ENCODE measurements at regions not wholly inside any gene's neighbourhood (a gene's known extent, or its start where the extent isn't known, plus 50 kb on each side); places are given as distances from the start of the nearest gene placed in this dataset.

DNA sequence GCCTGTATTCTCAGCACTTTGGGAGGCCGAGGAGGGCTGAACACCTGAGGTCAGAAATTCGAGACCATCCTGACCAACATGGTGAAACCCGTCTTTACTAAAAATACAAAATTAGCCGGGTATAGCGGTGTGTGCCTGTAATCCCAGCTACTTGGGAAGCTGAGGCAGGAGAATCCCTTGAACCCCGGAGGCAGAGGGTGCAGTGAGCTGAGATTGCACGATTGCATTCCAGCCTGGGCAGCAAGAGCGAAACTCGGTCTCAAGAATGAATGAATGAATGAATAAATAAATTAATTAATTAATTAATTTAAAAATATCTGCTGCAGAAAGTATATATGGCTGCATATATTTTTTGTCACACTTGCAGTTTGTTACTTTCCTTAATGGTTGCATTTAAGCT, 781.8 kb downstream of the DNAJB9 start:
- intact Hi-C loops (cut with DNase I; ENCODE audit: low total_unique reads): no loop called here
- TF ChIP-seq, protein P1, sequence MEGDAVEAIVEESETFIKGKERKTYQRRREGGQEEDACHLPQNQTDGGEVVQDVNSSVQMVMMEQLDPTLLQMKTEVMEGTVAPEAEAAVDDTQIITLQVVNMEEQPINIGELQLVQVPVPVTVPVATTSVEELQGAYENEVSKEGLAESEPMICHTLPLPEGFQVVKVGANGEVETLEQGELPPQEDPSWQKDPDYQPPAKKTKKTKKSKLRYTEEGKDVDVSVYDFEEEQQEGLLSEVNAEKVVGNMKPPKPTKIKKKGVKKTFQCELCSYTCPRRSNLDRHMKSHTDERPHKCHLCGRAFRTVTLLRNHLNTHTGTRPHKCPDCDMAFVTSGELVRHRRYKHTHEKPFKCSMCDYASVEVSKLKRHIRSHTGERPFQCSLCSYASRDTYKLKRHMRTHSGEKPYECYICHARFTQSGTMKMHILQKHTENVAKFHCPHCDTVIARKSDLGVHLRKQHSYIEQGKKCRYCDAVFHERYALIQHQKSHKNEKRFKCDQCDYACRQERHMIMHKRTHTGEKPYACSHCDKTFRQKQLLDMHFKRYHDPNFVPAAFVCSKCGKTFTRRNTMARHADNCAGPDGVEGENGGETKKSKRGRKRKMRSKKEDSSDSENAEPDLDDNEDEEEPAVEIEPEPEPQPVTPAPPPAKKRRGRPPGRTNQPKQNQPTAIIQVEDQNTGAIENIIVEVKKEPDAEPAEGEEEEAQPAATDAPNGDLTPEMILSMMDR (IDR thresholded peaks at IDR 0.05): no peak
- DNase-seq: no peak

DNA sequence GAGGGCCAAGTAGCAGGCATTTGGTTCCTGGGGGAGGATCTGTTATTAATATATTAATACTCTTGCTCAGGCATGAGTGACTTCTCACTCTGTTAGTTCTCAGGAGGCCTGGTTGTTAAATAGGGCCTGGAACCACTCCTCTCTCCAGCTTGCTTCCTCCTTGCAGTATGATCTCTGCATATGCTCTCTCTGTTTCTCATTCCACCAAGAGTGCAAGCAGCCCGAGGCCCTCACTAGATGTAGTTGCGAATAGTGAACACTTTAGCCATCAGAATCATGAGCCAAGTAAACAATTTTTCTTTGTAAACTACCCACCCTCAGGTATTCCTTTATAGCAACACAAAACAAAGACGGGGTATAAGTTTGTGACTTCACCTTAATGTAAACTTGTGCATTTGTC, 784.3 kb downstream of the DNAJB9 start:
- H3K27ac ChIP-seq: no peak overlapping the region
- intact Hi-C loops (cut with DNase I; ENCODE audit: low total_unique reads): no loop called here
- no peaks in the 10 kb centered on the region for H3K27me3 ChIP-seq
- no peak for DNase-seq
- no peaks in the 10 kb centered on the region for H3K36me3 ChIP-seq
- no peak overlapping the region for H3K4me3 ChIP-seq
- TF ChIP-seq, protein P1 (IDR thresholded peaks at IDR 0.05): no peak
- H3K9me3 ChIP-seq: no peaks in the 10 kb centered on the region
- H3K4me1 ChIP-seq: no peaks in the 10 kb centered on the region

More for the DNA sequence above, 781.8 kb downstream of the DNAJB9 start:
- no peaks in the 10 kb centered on the region for H3K9me3 ChIP-seq
- H3K4me3 ChIP-seq: no peak overlapping the region
- no peak overlapping the region for H3K27ac ChIP-seq
- no peaks in the 10 kb centered on the region for H3K36me3 ChIP-seq
- H3K27me3 ChIP-seq: no peaks in the 10 kb centered on the region
- H3K4me1 ChIP-seq: no peaks in the 10 kb centered on the region

DNA sequence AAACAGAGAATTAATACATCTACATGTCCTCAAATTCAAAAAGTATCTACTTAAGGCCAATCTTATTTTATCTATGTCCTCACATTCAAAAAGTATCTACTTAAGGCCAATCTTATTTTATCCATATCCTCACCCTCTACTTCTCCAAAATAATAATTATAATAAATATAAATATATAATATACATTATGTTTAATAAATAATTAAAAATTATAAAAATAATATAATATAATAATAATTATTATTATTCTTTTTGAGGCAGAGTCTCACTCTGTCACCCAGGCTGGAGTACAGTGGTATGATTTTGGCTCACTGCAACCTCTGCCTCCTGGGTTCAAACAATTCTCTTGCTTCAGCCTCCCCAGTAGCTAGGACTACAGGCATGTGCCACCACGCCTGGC, 784.9 kb downstream of the DNAJB9 start:
- H3K36me3 ChIP-seq: no peaks in the 10 kb centered on the region
- DNase-seq: no peak
- no peak overlapping the region for H3K4me3 ChIP-seq
- no peaks in the 10 kb centered on the region for H3K27me3 ChIP-seq
- intact Hi-C loops (cut with DNase I; ENCODE audit: low total_unique reads): no loop called here
- H3K9me3 ChIP-seq: no peaks in the 10 kb centered on the region
- no peak overlapping the region for H3K27ac ChIP-seq
- no peaks in the 10 kb centered on the region for H3K4me1 ChIP-seq
- TF ChIP-seq, protein P1 (IDR thresholded peaks at IDR 0.05): no peak

DNA sequence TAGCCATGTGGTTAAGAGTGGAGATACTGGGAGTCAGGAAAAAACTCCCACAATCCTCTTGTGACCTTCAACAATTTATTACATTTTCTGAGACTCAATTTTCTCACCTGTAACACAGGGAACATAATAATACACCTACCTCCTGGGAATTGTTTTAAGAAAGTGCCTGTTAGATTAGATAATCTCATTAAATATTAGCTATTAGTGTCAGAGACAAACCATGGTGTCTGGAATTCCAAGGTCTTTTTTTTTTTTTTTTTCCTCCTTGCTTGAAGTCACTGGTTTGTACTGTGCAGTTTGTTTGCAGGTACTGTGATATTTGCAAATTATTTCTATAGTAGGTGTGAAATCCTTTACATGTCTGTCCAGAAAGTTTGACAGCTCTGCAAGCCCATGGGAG, 806.1 kb downstream of the DNAJB9 start:
- H3K9me3 ChIP-seq: no peaks in the 10 kb centered on the region
- H3K4me3 ChIP-seq: no peak overlapping the region
- no peak overlapping the region for H3K27ac ChIP-seq
- H3K36me3 ChIP-seq: no peaks in the 10 kb centered on the region
- H3K4me1 ChIP-seq: peaks cover 0 to 11% (median 0%) of the 10 kb centered on the region in 4 donors
- H3K27me3 ChIP-seq: no peaks in the 10 kb centered on the region
- intact Hi-C loops (cut with DNase I; ENCODE audit: low total_unique reads): no loop called here
- TF ChIP-seq, protein P1 (IDR thresholded peaks at IDR 0.05): no peak
- DNase-seq: no peak

DNA sequence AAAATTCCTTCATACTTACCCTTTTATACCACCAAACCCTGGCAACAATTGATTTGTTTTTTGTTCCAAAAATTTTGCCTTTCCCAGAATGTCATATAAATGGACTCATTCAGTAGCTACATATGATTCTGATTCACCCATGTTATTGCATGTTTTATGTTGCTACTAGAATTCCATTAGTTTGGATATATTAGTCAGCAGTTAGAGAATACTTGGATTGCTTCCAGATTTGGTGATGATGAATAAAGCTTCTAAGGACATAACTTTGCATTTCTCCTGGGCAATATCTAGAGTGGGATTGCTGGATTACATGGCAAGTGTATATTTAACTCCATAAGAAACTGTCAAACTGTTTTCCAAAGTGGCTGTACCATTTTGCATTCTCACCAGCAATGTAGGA, 806.9 kb downstream of the DNAJB9 start:
- no peaks in the 10 kb centered on the region for H3K27me3 ChIP-seq
- H3K36me3 ChIP-seq: no peaks in the 10 kb centered on the region
- intact Hi-C loops (cut with DNase I; ENCODE audit: low total_unique reads): no loop called here
- H3K9me3 ChIP-seq: no peaks in the 10 kb centered on the region
- DNase-seq: no peak
- H3K4me3 ChIP-seq: no peak overlapping the region
- TF ChIP-seq, protein P1 (IDR thresholded peaks at IDR 0.05): no peak
- peaks cover 0 to 11% (median 0%) of the 10 kb centered on the region in 4 donors for H3K4me1 ChIP-seq
- no peak overlapping the region for H3K27ac ChIP-seq

Measured in tibial artery (tissue), 4 donors.